NCI-H1436 (cell line): ENCODE measurements at regions not wholly inside any gene's neighbourhood (a gene's known extent, or its start where the extent isn't known, plus 50 kb on each side); places are given as distances from the start of the nearest gene placed in this dataset.

ENCODE experiments used
- DNase-seq: peaks from one replicate; lab custom pipeline; 2025; lab: John Stamatoyannopoulos, UW

- DNase-seq = no peak
Observed at GRCh38 chr5:58403822-58404433, 56.0 kb downstream of the PLK2 start.

GRCh38 chr5:58401701-58402100 lies 58.2 kb downstream of the PLK2 start:
- DNase-seq = no peak

GRCh38 chr5:58400737-58401136 lies 59.1 kb downstream of the PLK2 start:
- no peak for DNase-seq

- DNase-seq = no peak
Observed at GRCh38 chr5:58399951-58400350, 59.9 kb downstream of the PLK2 start.

GRCh38 chr5:58394339-58394738 lies 65.5 kb downstream of the PLK2 start:
- DNase-seq = no peak

- no peak for DNase-seq
Observed at GRCh38 chr5:58393716-58394115, 66.2 kb downstream of the PLK2 start.

GRCh38 chr5:58392496-58392895 lies 67.4 kb downstream of the PLK2 start:
- DNase-seq = no peak

GRCh38 chr5:58383448-58383847 lies 76.4 kb downstream of the PLK2 start:
- DNase-seq = no peak

- DNase-seq = no peak
Observed at GRCh38 chr5:58382131-58382534, 77.8 kb downstream of the PLK2 start.

- DNase-seq = no peak
Observed at GRCh38 chr5:58381566-58381965, 78.3 kb downstream of the PLK2 start.

GRCh38 chr5:58380655-58381054 lies 79.2 kb downstream of the PLK2 start:
- DNase-seq = no peak

- DNase-seq = no peak
Observed at GRCh38 chr5:58378613-58379390, 81.1 kb downstream of the PLK2 start.

GRCh38 chr5:58370606-58371005 lies 89.3 kb downstream of the PLK2 start:
- no peak for DNase-seq

GRCh38 chr5:58369513-58370190 lies 90.2 kb downstream of the PLK2 start:
- no peak for DNase-seq

- no peak for DNase-seq
Observed at GRCh38 chr5:58366461-58366860, 93.4 kb downstream of the PLK2 start.

GRCh38 chr5:58365791-58366190 lies 94.1 kb downstream of the PLK2 start:
- DNase-seq = no peak

- no peak for DNase-seq
Observed at GRCh38 chr5:58363461-58364249, 96.2 kb downstream of the PLK2 start.

- DNase-seq = no peak
Observed at GRCh38 chr5:58362135-58362534, 97.8 kb downstream of the PLK2 start.

- no peak for DNase-seq
Observed at GRCh38 chr5:58360794-58361193, 99.1 kb downstream of the PLK2 start.

GRCh38 chr5:58359981-58360380 lies 99.9 kb downstream of the PLK2 start:
- DNase-seq = no peak

GRCh38 chr5:58358501-58359178 lies 101.2 kb downstream of the PLK2 start:
- DNase-seq = no peak
